IPS-20b (cell line): ENCODE measurements at regions not wholly inside any gene's neighbourhood (a gene's known extent, or its start where the extent isn't known, plus 50 kb on each side); places are given as distances from the start of the nearest gene placed in this dataset.

Source experiments
- H3K27ac ChIP-seq: one replicate; pipeline ENCODE4 v1.5.1; 2013; ENCODE audit warnings: low read length
- H3K27me3 ChIP-seq: 2 replicates; pipeline ENCODE4 v1.6.1; 2013; ENCODE audit warnings: mild to moderate bottlenecking, low read length, inconsistent platforms; ENCODE audit not compliant: insufficient read depth
- H3K36me3 ChIP-seq: 2 replicates; pipeline ENCODE4 v1.6.1; 2013; ENCODE audit warnings: low read depth, mild to moderate bottlenecking, inconsistent platforms, low read length, moderate library complexity; ENCODE audit not compliant: insufficient read depth
- H3K4me1 ChIP-seq: 2 replicates; pipeline ENCODE4 v1.6.1; 2013; ENCODE audit warnings: mild to moderate bottlenecking, control low read depth, inconsistent platforms, low read length, moderate library complexity; ENCODE audit not compliant: insufficient read depth
- H3K4me3 ChIP-seq: 2 replicates; pipeline ENCODE4 v1.5.1; 2013; ENCODE audit warnings: mild to moderate bottlenecking, low read length, inconsistent platforms
- H3K9ac ChIP-seq: 2 replicates; pipeline ENCODE4 v1.6.1; 2013; ENCODE audit warnings: low read depth, mild to moderate bottlenecking, inconsistent platforms, low read length, moderate library complexity
- H3K9me3 ChIP-seq: 2 replicates; pipeline ENCODE4 v1.6.1; 2013; ENCODE audit warnings: mild to moderate bottlenecking, low read depth, low read length, inconsistent platforms; ENCODE audit not compliant: insufficient read depth

DNA sequence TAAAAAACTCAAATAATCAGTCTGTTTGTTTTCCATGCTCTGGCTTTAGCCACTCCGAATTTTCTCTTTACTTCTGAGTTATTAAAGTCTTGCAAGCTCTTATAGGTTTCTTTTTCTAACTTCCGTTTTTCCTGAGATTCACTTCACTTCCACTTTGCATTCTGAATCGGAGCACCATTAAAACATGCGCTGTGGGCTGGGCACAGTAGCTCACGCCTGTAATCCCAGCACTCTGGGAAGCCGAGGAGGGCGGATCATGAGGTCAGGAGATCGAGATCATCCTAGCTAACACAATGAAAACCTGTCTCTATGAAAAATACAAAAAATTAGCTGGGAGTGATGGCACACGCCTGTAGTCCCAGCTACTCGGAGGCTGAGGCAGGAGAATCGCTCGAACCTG, 357.9 kb downstream of the SLITRK6 start:
- no peak overlapping the region for H3K9ac ChIP-seq
- no peaks in the 10 kb centered on the region for H3K9me3 ChIP-seq
- no peaks in the 10 kb centered on the region for H3K36me3 ChIP-seq
- H3K4me1 ChIP-seq, result no peaks in the 10 kb centered on the region
- no peaks in the 10 kb centered on the region for H3K27me3 ChIP-seq
- no peak overlapping the region for H3K27ac ChIP-seq
- H3K4me3 ChIP-seq, result no peak overlapping the region

DNA sequence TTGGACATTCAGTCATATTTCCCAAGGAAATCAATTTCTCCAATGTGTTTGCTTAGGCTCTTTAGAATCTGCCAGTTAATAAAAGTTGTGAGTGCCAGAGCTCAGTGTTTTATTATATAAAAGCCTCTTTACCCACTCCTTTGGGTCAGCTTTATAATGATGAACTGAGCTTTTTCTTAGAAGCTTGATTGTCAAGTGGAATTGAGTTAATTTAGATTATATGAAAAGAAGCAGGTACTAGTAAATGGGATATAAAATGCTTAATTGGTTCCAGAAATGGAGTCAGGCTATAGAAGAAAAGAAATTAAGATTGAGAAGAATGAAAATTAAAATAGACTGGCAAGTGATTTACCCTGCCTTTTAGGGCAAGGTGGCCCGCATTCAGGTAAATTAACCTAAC, 363.2 kb downstream of the SLITRK6 start:
- no peak overlapping the region for H3K9ac ChIP-seq
- H3K9me3 ChIP-seq, result no peaks in the 10 kb centered on the region
- no peaks in the 10 kb centered on the region for H3K4me1 ChIP-seq
- no peak overlapping the region for H3K4me3 ChIP-seq
- H3K27me3 ChIP-seq, result no peaks in the 10 kb centered on the region
- no peaks in the 10 kb centered on the region for H3K36me3 ChIP-seq
- no peak overlapping the region for H3K27ac ChIP-seq

GRCh38 chr13:85434927-85435326, 364.3 kb downstream of the SLITRK6 start:
- Histone ChIP-seq H3K9me3 (no peaks in the 10 kb centered on the region), H3K27ac (no peak overlapping the region), H3K4me3 (no peak overlapping the region), H3K27me3 (no peaks in the 10 kb centered on the region), H3K36me3 (no peaks in the 10 kb centered on the region), H3K4me1 (no peaks in the 10 kb centered on the region), H3K9ac (no peak overlapping the region)

DNA sequence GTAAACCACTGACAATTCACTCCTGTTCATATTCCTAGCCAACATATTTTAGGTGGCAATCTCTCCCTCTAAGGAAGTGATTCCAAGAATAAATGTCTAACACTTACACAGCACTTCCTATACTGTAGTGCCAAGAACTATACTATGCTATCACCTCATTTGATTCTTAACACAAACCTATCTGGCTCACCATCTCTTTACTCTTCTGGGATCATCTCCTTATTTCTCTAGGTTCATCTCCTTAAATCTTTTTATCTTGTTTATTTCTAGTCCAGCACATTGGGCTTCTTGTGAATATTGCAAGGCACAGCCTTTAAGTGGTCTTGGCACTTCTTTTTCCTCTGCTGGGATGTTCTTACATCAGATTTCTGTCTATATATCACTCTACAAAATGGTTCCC, 366.3 kb downstream of the SLITRK6 start:
- Histone ChIP-seq H3K4me1 (no peaks in the 10 kb centered on the region), H3K27me3 (no peaks in the 10 kb centered on the region), H3K4me3 (no peak overlapping the region), H3K9me3 (no peaks in the 10 kb centered on the region), H3K27ac (no peak overlapping the region), H3K36me3 (no peaks in the 10 kb centered on the region), H3K9ac (no peak overlapping the region)

DNA sequence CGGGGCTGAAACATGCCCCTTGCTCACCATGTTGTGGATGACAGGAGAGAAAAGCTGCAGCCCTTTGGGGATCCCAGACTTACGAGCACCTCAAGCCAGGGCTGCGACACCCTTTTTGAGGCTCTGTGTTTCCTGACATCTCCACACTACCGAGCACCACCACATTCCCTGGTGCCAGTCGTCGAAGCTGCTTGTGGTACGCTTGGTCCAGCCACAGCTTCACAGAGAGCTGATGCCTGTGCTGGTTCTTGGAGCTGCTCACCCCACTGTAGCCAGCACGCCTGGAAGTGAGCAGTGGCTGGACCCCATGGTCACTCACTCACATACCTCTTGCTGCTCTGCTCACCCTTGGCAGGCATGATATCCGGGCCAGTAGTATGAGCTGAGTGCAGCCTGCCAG, 367.5 kb downstream of the SLITRK6 start:
- Histone ChIP-seq H3K27ac (no peak overlapping the region), H3K4me1 (no peaks in the 10 kb centered on the region), H3K9ac (no peak overlapping the region), H3K36me3 (no peaks in the 10 kb centered on the region), H3K27me3 (no peaks in the 10 kb centered on the region), H3K9me3 (no peaks in the 10 kb centered on the region), H3K4me3 (no peak overlapping the region)

DNA sequence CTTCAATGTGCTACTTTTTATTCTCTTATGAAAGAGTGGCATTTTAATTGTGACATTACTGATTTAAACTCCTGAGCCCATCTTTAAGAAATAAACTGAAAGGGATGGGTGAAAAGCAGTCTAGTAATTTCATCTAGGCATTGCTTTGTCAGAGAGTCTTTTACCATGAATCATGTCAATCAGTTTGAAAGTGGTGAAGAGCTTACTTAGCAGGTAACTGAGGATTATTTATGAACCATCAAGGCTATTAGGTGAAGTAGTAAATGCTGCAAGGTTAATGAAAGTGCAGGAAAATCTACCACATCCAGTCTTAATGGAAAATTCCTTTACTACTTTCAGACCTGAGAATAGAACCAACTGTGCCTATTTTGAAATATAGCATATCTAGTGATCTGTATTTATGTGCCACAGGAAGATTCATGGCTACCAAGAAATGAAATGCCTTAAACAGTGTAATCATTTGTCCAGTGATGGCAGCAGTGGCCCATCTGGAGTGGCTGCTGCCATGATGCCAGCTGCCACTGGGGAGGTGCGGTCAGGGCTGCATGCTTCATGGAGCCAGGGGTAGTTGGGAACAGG, 368.9 kb downstream of the SLITRK6 start:
- H3K9me3 ChIP-seq, result no peaks in the 10 kb centered on the region
- no peak overlapping the region for H3K27ac ChIP-seq
- H3K36me3 ChIP-seq, result no peaks in the 10 kb centered on the region
- H3K27me3 ChIP-seq, result no peaks in the 10 kb centered on the region
- H3K4me3 ChIP-seq, result no peak overlapping the region
- H3K9ac ChIP-seq, result no peak overlapping the region
- no peaks in the 10 kb centered on the region for H3K4me1 ChIP-seq

GRCh38 chr13:85427416-85427815, 371.8 kb downstream of the SLITRK6 start:
- Histone ChIP-seq H3K9ac (no peak overlapping the region), H3K4me1 (no peaks in the 10 kb centered on the region), H3K27me3 (no peaks in the 10 kb centered on the region), H3K27ac (no peak overlapping the region), H3K9me3 (no peaks in the 10 kb centered on the region), H3K36me3 (no peaks in the 10 kb centered on the region), H3K4me3 (no peak overlapping the region)

GRCh38 chr13:85420136-85420535, 379.1 kb downstream of the SLITRK6 start:
- H3K4me1 ChIP-seq, result no peaks in the 10 kb centered on the region
- no peak overlapping the region for H3K4me3 ChIP-seq
- no peak overlapping the region for H3K27ac ChIP-seq
- H3K36me3 ChIP-seq, result no peaks in the 10 kb centered on the region
- H3K27me3 ChIP-seq, result no peaks in the 10 kb centered on the region
- H3K9ac ChIP-seq, result no peak overlapping the region
- H3K9me3 ChIP-seq, result no peaks in the 10 kb centered on the region

GRCh38 chr13:85419611-85420010, 379.6 kb downstream of the SLITRK6 start:
- no peaks in the 10 kb centered on the region for H3K36me3 ChIP-seq
- no peak overlapping the region for H3K27ac ChIP-seq
- no peak overlapping the region for H3K4me3 ChIP-seq
- no peak overlapping the region for H3K9ac ChIP-seq
- H3K27me3 ChIP-seq, result no peaks in the 10 kb centered on the region
- H3K9me3 ChIP-seq, result no peaks in the 10 kb centered on the region
- H3K4me1 ChIP-seq, result no peaks in the 10 kb centered on the region

DNA sequence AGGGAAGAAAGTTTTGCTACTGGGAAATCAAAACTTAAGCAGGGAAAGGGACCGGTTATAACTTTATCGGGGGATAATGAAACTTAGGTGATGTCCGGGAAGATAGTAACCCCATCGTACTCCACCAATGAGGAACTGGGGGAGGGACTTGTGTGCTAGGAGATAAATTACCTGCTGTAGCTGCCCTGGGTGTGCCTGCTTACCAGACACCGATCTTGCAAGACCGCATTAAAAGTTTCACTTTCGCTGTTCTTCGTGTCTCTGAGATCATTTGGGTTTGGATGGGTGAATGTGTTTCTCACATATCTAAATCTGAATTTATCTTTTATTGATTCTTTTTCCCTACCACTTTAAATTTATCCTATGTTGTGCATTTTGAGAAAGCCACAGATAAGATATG, 381.4 kb downstream of the SLITRK6 start:
- H3K36me3 ChIP-seq, result no peaks in the 10 kb centered on the region
- no peaks in the 10 kb centered on the region for H3K4me1 ChIP-seq
- H3K9ac ChIP-seq, result no peak overlapping the region
- no peak overlapping the region for H3K4me3 ChIP-seq
- no peaks in the 10 kb centered on the region for H3K27me3 ChIP-seq
- H3K27ac ChIP-seq, result no peak overlapping the region
- no peaks in the 10 kb centered on the region for H3K9me3 ChIP-seq

GRCh38 chr13:85413664-85414063, 385.6 kb downstream of the SLITRK6 start:
- H3K27me3 ChIP-seq, result no peaks in the 10 kb centered on the region
- H3K4me1 ChIP-seq, result no peaks in the 10 kb centered on the region
- no peak overlapping the region for H3K27ac ChIP-seq

GRCh38 chr13:85412448-85412847, 386.8 kb downstream of the SLITRK6 start:
- Histone ChIP-seq H3K4me1 (no peaks in the 10 kb centered on the region), H3K4me3 (no peak overlapping the region), H3K27me3 (no peaks in the 10 kb centered on the region), H3K27ac (no peak overlapping the region), H3K9ac (no peak overlapping the region), H3K36me3 (no peaks in the 10 kb centered on the region), H3K9me3 (no peaks in the 10 kb centered on the region)

More at GRCh38 chr13:85413664-85414063, 385.6 kb downstream of the SLITRK6 start:
- no peak overlapping the region for H3K4me3 ChIP-seq
- H3K9me3 ChIP-seq, result no peaks in the 10 kb centered on the region
- H3K9ac ChIP-seq, result no peak overlapping the region
- no peaks in the 10 kb centered on the region for H3K36me3 ChIP-seq

GRCh38 chr13:85411591-85411990, 387.6 kb downstream of the SLITRK6 start:
- Histone ChIP-seq H3K4me1 (no peaks in the 10 kb centered on the region), H3K27me3 (no peaks in the 10 kb centered on the region), H3K27ac (no peak overlapping the region), H3K9me3 (no peaks in the 10 kb centered on the region), H3K4me3 (no peak overlapping the region), H3K9ac (no peak overlapping the region), H3K36me3 (no peaks in the 10 kb centered on the region)
